ENCODE measurements at regions not wholly inside any gene's neighbourhood (a gene's known extent, or its start where the extent isn't known, plus 50 kb on each side); places are given as distances from the start of the nearest gene placed in this dataset.

DNA sequence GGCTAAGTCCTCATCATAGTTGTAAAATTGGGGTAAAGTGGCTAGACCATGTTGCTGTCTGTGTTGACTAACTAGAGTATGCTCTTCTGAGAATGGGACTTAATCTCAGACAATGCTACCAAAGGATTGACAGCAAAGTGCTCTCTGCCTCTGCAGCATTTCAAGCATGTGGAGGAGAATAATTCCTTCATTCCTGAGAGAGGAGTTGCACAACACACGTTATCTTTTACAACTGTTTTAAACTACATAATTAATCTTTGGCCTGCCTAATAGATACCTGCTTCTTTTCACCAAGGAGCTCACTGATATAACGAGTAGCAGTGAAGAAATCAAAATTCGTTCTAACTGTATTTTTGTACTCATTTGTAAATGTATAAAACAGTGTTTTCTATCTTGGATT, 2172.2 kb downstream of the PCDH9 start:
- no peak overlapping the region for H3K4me2 ChIP-seq (ENCODE audit: low read length)

DNA sequence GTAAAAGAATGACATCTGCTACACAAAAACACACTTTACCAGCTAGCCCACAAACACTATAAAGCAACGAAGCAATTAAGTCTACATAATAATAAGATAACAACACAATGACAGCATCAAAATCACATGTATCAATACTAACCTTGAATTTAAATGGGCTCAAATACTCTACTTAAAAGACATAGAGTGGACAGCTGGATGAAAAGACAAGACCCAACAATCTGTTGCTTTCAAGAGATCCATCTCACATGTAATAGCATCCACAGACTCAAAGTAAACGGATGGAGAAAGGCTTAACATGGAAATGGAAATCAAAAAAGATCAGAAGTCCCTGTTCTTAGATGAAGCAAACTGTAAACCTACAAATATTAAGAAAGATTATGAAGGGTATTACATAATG, 2175.9 kb downstream of the PCDH9 start:
- Histone ChIP-seq H3K4me1 (ENCODE audit: control insufficient read depth, insufficient read depth, low read length) (no peaks in the 10 kb centered on the region), H3K4me2 (ENCODE audit: low read length) (no peak overlapping the region), H3K36me3 (ENCODE audit: insufficient read depth, low read length) (no peaks in the 10 kb centered on the region), H3K9me3 (replicated peaks; ENCODE audit: low read length) (no peaks in the 10 kb centered on the region), H3K27me3 (ENCODE audit: control insufficient read depth, insufficient read depth, low read length) (no peaks in the 10 kb centered on the region), H3K4me3 (ENCODE audit: low read length) (no peak overlapping the region), H3K9ac (ENCODE audit: low read depth, low read length) (no peak overlapping the region)

More for the DNA sequence above, 2172.2 kb downstream of the PCDH9 start:
- Histone ChIP-seq H3K4me3 (ENCODE audit: low read length) (no peak overlapping the region), H3K9ac (ENCODE audit: low read depth, low read length) (no peak overlapping the region), H3K27me3 (ENCODE audit: control insufficient read depth, insufficient read depth, low read length) (no peaks in the 10 kb centered on the region), H3K36me3 (ENCODE audit: insufficient read depth, low read length) (no peaks in the 10 kb centered on the region), H3K4me1 (ENCODE audit: control insufficient read depth, insufficient read depth, low read length) (no peaks in the 10 kb centered on the region), H3K9me3 (replicated peaks; ENCODE audit: low read length) (no peaks in the 10 kb centered on the region)

DNA sequence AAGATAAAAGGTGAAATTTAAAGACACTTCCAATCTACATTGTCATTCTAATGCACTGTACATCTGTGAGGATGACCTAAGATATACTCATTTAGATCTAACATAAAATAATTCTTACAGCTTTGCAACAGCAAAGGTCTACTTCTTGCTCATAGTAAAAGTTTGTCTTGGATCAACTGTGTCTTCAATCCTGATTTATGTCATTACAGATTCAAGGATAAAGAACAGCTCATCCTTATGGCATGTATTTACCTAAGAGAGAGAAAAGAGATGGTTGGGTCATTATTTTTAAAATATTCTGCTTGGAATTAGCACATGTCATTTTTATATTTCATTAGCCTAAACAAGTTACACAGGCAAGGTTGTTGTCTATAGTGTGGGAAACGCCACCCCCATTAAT, 2193.1 kb downstream of the PCDH9 start:
- H3K9ac ChIP-seq (ENCODE audit: low read depth, low read length): no peak overlapping the region
- H3K9me3 ChIP-seq (replicated peaks; ENCODE audit: low read length): no peaks in the 10 kb centered on the region
- no peak overlapping the region for H3K4me3 ChIP-seq (ENCODE audit: low read length)

DNA sequence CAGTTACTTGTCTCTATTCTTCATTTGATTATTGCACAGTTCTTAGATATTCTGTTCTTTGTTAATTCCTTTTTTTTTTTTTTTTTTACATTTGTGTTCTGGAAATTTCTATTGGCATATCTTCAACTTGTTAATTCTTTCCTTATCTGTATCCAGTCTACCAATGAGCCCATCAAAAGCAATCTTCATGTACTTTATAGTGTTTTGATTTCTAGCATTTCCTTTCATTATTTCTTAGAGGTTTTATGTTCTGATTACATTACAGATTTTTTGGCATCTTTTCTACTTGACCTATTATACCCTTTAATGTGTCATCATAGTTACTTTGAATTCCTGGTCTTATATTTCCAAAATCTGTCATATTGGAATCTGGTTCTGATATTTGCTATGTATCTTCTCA, 2194.8 kb downstream of the PCDH9 start:
- Histone ChIP-seq H3K36me3 (ENCODE audit: insufficient read depth, low read length) (no peaks in the 10 kb centered on the region), H3K4me2 (ENCODE audit: low read length) (no peak overlapping the region), H3K9ac (ENCODE audit: low read depth, low read length) (no peak overlapping the region), H3K4me3 (ENCODE audit: low read length) (no peak overlapping the region), H3K27me3 (ENCODE audit: control insufficient read depth, insufficient read depth, low read length) (no peaks in the 10 kb centered on the region), H3K4me1 (ENCODE audit: control insufficient read depth, insufficient read depth, low read length) (no peaks in the 10 kb centered on the region), H3K9me3 (replicated peaks; ENCODE audit: low read length) (no peaks in the 10 kb centered on the region)

More for the DNA sequence above, 2193.1 kb downstream of the PCDH9 start:
- Histone ChIP-seq H3K27me3 (ENCODE audit: control insufficient read depth, insufficient read depth, low read length) (no peaks in the 10 kb centered on the region), H3K36me3 (ENCODE audit: insufficient read depth, low read length) (no peaks in the 10 kb centered on the region), H3K4me2 (ENCODE audit: low read length) (no peak overlapping the region), H3K4me1 (ENCODE audit: control insufficient read depth, insufficient read depth, low read length) (no peaks in the 10 kb centered on the region)

DNA sequence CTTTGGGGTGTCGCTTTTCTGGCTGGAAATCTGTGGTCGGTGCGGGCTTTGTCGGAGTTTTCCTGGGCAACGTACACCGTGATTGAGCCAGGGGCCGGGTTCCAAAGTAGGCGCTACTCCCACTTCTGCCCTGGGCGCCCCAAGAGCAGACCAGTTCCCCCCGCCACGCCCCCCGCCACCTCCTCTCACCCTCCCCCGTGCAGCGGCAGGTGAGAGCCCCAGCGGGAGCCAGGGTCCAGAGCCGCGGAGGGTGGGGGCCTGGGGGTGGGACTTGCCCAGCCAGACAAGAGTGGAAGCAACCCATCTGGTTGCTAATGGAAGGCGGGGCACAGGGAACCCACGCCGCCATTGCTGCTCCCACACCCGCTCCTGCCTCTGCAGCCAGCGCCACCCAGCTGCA, 2195.9 kb downstream of the PCDH9 start:
- no peak overlapping the region for H3K4me2 ChIP-seq (ENCODE audit: low read length)
- H3K4me1 ChIP-seq (ENCODE audit: control insufficient read depth, insufficient read depth, low read length): no peaks in the 10 kb centered on the region
- H3K27me3 ChIP-seq (ENCODE audit: control insufficient read depth, insufficient read depth, low read length): no peaks in the 10 kb centered on the region
- H3K4me3 ChIP-seq (ENCODE audit: low read length): no peak overlapping the region
- H3K9me3 ChIP-seq (replicated peaks; ENCODE audit: low read length): no peaks in the 10 kb centered on the region
- no peak overlapping the region for H3K9ac ChIP-seq (ENCODE audit: low read depth, low read length)
- H3K36me3 ChIP-seq (ENCODE audit: insufficient read depth, low read length): no peaks in the 10 kb centered on the region

DNA sequence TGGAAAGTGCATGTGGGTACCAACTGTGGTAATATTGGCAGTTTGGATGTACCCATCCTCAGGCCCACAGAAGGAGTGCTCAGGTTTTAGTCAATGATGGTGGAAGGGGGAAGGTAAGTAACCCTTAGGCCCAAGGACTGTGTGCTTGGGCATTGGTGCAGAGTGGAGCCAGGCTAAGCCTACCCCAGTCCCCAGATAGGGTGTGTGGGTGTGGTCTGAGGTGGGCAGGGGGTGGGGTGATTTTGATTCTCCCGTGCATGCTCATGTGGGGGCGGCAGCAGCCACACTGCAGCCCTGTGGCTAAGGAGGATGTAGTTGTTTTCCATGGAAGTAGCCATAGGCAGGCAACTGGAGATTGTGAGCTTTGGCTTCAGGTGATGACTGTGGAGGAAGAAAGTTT, 2197.3 kb downstream of the PCDH9 start:
- Histone ChIP-seq H3K27me3 (ENCODE audit: control insufficient read depth, insufficient read depth, low read length) (no peaks in the 10 kb centered on the region), H3K9me3 (replicated peaks; ENCODE audit: low read length) (no peaks in the 10 kb centered on the region), H3K4me2 (ENCODE audit: low read length) (no peak overlapping the region), H3K4me3 (ENCODE audit: low read length) (no peak overlapping the region), H3K36me3 (ENCODE audit: insufficient read depth, low read length) (no peaks in the 10 kb centered on the region), H3K9ac (ENCODE audit: low read depth, low read length) (no peak overlapping the region), H3K4me1 (ENCODE audit: control insufficient read depth, insufficient read depth, low read length) (no peaks in the 10 kb centered on the region)

DNA sequence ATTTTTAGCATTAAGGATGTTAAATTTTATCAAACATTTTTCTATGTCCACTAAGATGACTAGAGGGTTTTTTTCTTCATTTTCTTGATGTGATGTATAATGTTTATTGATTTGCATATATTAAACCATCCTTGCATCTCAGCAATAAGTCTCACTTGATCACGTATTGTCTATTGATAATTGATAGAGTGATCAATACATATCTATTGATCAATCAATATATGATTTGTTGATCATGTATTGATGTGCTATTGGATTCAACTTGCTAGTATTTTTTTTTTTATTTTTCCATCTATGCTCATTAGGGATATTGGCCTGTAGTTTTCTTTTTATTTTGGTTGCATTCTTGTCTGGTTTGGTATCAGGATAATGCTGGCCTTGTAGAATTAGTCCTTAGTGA, 2202.0 kb downstream of the PCDH9 start:
- no peaks in the 10 kb centered on the region for H3K36me3 ChIP-seq (ENCODE audit: insufficient read depth, low read length)
- H3K4me2 ChIP-seq (ENCODE audit: low read length): no peak overlapping the region
- H3K9me3 ChIP-seq (replicated peaks; ENCODE audit: low read length): no peaks in the 10 kb centered on the region
- no peak overlapping the region for H3K4me3 ChIP-seq (ENCODE audit: low read length)
- H3K9ac ChIP-seq (ENCODE audit: low read depth, low read length): no peak overlapping the region
- no peaks in the 10 kb centered on the region for H3K27me3 ChIP-seq (ENCODE audit: control insufficient read depth, insufficient read depth, low read length)
- no peaks in the 10 kb centered on the region for H3K4me1 ChIP-seq (ENCODE audit: control insufficient read depth, insufficient read depth, low read length)

DNA sequence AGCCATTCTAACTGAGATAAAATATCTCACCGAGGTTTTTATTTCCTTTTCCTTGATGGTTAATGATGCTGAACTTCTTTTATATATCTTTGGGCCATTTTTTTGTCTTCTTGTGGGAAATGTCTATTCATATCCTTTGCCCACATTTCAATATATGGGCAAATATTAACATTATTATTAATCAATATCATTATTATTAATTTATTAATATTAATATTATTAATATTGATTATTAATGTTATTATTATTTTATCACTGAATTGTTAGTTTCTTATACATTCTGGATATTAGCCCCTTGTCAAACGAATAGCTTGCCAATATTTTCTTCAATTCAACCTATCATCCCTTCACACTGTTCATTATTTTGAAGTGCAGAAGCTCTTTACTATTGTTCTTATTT, 2203.6 kb downstream of the PCDH9 start:
- no peak overlapping the region for H3K4me2 ChIP-seq (ENCODE audit: low read length)
- H3K9ac ChIP-seq (ENCODE audit: low read depth, low read length): no peak overlapping the region
- H3K9me3 ChIP-seq (replicated peaks; ENCODE audit: low read length): no peaks in the 10 kb centered on the region
- no peaks in the 10 kb centered on the region for H3K4me1 ChIP-seq (ENCODE audit: control insufficient read depth, insufficient read depth, low read length)
- H3K4me3 ChIP-seq (ENCODE audit: low read length): no peak overlapping the region
- no peaks in the 10 kb centered on the region for H3K27me3 ChIP-seq (ENCODE audit: control insufficient read depth, insufficient read depth, low read length)
- H3K36me3 ChIP-seq (ENCODE audit: insufficient read depth, low read length): no peaks in the 10 kb centered on the region

DNA sequence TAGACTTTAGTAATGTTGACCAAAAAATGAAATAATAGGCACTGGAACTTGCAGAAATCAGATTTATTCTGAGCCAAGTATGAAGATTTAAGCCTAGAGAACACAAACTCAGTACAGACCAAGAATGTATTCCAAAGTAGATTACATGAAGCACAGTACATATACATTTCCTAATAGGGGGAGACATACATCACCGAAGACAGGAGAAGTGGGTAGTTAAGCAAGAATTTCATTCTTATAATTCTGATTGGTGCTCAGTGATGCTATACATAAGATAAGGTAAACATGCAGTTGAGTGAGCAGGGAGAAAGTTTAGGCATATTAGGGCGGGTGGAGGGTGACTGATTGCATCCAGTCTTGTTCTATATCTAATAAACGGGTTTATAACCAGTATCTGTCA, 2218.8 kb downstream of the PCDH9 start:
- H3K4me1 ChIP-seq (ENCODE audit: control insufficient read depth, insufficient read depth, low read length): no peaks in the 10 kb centered on the region
- H3K9me3 ChIP-seq (replicated peaks; ENCODE audit: low read length): no peaks in the 10 kb centered on the region
- no peak overlapping the region for H3K4me2 ChIP-seq (ENCODE audit: low read length)
- H3K9ac ChIP-seq (ENCODE audit: low read depth, low read length): no peak overlapping the region
- no peaks in the 10 kb centered on the region for H3K27me3 ChIP-seq (ENCODE audit: control insufficient read depth, insufficient read depth, low read length)
- no peak overlapping the region for H3K4me3 ChIP-seq (ENCODE audit: low read length)
- H3K36me3 ChIP-seq (ENCODE audit: insufficient read depth, low read length): no peaks in the 10 kb centered on the region

DNA sequence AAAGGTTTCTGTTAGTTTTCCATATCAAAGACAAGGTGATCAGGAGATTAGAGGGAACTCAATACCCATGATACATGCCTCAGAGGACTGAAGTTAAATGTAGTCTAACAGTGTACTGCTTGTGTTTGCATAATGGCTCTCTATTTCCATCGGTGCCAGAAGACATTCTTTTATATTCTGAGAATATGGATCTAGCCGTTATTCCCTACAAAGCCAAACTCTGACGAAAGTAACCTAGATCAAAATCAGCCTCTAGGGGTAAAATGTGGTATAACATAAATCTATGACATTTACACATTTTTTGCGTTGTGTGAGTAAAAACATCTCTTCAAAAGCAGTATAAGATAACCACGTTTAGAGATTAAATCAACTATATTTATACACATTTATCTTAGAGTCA, 2232.7 kb downstream of the PCDH9 start:
- no peaks in the 10 kb centered on the region for H3K27me3 ChIP-seq (ENCODE audit: control insufficient read depth, insufficient read depth, low read length)
- H3K9me3 ChIP-seq (replicated peaks; ENCODE audit: low read length): no peaks in the 10 kb centered on the region
- H3K36me3 ChIP-seq (ENCODE audit: insufficient read depth, low read length): no peaks in the 10 kb centered on the region
- no peaks in the 10 kb centered on the region for H3K4me1 ChIP-seq (ENCODE audit: control insufficient read depth, insufficient read depth, low read length)
- no peak overlapping the region for H3K4me3 ChIP-seq (ENCODE audit: low read length)
- no peak overlapping the region for H3K9ac ChIP-seq (ENCODE audit: low read depth, low read length)
- H3K4me2 ChIP-seq (ENCODE audit: low read length): no peak overlapping the region

DNA sequence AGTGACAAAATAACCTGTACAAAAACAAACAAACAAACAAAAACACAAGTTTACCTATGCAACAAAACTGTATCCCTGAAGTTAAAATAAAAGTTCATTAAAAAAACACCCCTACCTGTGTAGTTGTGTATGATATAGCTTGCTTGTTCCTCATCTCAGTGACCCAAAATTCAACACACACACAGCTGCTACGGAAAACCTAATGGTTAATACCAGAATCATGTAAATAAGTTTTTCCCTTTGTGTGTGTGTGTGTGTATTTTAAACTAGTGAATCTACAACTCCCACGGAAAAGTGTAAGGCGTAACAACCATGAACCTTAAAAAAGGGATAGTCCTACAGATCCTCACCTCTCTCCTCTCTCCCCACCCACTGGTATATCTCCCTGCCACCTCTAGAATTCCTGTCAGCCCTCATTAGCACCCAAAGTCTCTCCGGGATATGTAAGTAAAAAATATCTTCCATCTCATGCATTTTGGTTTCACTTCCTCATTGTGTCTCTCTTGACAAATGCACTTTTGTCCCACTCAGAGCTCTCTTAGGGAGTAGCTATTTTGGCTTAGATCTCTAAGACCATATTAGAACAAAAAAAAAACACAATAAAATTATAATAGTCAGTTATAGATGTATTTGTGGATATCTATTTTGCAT, 2236.5 kb downstream of the PCDH9 start:
- Histone ChIP-seq H3K36me3 (ENCODE audit: insufficient read depth, low read length) (no peaks in the 10 kb centered on the region), H3K27me3 (ENCODE audit: control insufficient read depth, insufficient read depth, low read length) (no peaks in the 10 kb centered on the region), H3K4me3 (ENCODE audit: low read length) (no peak overlapping the region), H3K4me1 (ENCODE audit: control insufficient read depth, insufficient read depth, low read length) (no peaks in the 10 kb centered on the region), H3K4me2 (ENCODE audit: low read length) (no peak overlapping the region), H3K9ac (ENCODE audit: low read depth, low read length) (no peak overlapping the region), H3K9me3 (replicated peaks; ENCODE audit: low read length) (no peaks in the 10 kb centered on the region)

DNA sequence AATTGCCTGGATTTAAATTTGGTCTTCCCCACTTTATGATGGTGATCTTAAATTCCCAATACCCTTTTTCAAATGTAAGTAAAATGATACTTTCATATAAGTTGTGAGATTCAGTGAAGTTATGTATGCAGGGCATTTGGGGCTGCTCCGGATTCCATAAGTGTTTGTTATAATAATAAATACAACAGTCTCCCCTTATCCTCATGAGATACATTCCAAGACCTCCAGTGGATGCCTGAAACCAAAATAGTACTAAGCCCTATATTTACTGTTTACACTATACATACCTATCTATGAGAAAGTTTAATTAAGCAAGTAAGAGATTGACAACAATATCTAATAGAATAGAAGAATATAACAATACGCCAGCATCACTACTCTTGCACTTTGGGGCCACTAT, 2237.8 kb downstream of the PCDH9 start:
- Histone ChIP-seq H3K27me3 (ENCODE audit: control insufficient read depth, insufficient read depth, low read length) (no peaks in the 10 kb centered on the region), H3K9ac (ENCODE audit: low read depth, low read length) (no peak overlapping the region)

More for the DNA sequence above, 2237.8 kb downstream of the PCDH9 start:
- Histone ChIP-seq H3K9me3 (replicated peaks; ENCODE audit: low read length) (no peaks in the 10 kb centered on the region), H3K4me2 (ENCODE audit: low read length) (no peak overlapping the region), H3K4me3 (ENCODE audit: low read length) (no peak overlapping the region), H3K4me1 (ENCODE audit: control insufficient read depth, insufficient read depth, low read length) (no peaks in the 10 kb centered on the region), H3K36me3 (ENCODE audit: insufficient read depth, low read length) (no peaks in the 10 kb centered on the region)

Data from skeletal muscle satellite cell (primary cell).